HG03521 (cell line): ENCODE measurements at regions not wholly inside any gene's neighbourhood (a gene's known extent, or its start where the extent isn't known, plus 50 kb on each side); places are given as distances from the start of the nearest gene placed in this dataset.
"Not testable (repeated sequence)": the region's sequence is repeated elsewhere in the genome, so short reads cannot be mapped to it uniquely, and the experiment has no call there.

Source experiments
- ATAC-seq: cut with Tn5 transposase; IDR thresholded peaks from one replicate; pipeline ENCODE4 v1.9.1; 2021; ENCODE audit warnings: mild to moderate bottlenecking, moderate library complexity; ENCODE audit not compliant: unreplicated experiment

DNA sequence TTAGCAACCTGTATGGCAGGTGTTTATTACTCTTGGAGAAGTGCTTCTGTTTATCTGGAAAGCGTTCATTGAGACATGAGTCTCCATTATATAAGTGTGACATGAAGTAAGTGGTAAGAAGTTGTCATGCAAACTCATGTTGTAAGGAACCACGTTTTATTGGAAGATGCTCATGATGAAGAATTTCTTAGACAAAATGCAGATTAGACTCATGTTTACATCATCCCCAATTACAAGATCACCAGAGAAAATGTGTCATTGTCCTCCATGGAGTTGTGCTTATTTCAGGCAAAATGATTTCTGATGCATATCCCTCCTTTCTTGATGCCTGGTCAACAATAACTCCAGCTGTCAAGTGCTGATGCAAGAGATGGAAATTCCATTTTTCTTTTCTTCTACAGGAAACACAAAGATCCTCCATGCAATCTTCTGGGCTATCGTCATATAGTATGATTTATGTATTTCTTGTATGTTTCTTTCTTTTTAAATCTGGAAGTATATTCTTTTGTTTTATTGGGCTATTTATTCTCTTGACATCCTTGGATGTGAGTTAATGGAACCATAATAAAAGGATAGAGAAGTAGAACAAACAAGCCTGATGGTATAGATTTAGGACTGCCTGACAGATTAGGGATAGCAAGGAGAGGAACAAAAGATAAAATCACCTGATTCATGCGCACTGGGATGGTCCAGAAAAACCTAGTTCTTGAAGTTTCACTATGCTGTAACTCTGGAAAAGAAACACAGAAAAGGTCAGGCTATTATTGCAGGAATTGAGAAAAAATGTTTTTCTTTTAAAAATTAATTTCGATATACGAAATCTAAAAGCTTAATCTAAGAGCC is 50.7 kb upstream of the DIAPH3 start:
- ATAC-seq: no peak

- ATAC-seq: no peak
Measured at GRCh38 chr13:60220072-60220471, 56.3 kb upstream of the DIAPH3 start.

DNA sequence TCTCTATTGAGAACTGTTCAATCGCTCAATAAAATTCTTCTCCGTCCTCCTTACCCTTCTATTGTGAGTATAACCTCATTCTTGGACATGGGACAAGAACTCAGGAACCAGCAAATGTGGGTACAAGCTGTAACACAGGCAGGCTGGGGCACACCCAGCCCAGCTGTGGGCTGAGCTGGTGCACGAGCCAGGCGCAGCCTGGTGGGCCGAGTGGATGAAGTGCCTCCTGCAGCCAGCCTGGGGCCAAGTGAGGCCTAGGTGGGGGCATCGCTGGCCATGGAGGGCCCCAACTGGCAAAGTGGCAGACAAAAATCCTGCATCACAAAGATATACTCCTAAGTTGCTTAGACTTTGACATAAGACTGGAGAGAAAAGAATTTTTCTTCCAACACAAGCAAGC is 57.9 kb upstream of the DIAPH3 start:
- ATAC-seq: no peak

DNA sequence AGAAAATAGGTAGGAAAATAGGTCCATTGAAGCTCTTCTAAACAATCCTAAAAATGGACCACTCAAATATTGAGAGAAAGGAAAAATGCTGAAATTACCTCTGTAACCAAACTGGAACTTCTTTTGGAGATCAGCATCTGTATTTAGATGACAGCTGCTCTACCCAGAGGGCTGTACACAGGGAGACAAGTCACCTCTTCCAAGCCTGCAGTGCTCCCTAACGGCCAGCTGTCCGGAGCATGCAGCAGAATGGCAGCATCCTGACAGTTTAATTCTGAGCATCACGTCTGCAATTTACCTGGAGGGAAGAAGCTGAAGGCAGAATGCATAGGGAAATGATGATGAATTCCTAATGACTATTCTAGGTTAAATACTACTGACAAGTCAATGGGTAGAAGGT is 62.8 kb upstream of the DIAPH3 start:
- ATAC-seq: no peak

DNA sequence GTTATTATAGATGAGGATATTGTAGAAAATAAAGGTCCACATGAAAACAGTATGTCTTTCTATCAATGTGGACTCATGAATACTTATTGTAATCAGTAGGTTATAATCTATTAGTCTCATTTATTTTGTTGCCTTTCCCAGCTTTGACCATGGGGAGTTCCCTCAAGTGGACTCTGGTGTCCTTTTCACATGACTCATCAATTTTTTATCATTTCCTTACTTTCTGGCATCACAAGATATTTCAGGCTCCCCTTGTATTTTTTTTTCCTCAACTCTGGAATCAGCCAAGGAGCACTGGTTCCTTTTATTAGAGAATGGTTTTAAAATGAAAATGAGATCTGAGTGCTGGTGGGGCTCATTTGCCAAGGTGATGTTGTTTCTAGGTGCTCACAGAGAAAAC is 63.4 kb upstream of the DIAPH3 start:
- no peak for ATAC-seq

GRCh38 chr13:60229708-60230272 is 66.1 kb upstream of the DIAPH3 start:
- ATAC-seq: no peak

GRCh38 chr13:60230593-60230992 is 66.9 kb upstream of the DIAPH3 start:
- peak; percentile 47 for ATAC-seq

DNA sequence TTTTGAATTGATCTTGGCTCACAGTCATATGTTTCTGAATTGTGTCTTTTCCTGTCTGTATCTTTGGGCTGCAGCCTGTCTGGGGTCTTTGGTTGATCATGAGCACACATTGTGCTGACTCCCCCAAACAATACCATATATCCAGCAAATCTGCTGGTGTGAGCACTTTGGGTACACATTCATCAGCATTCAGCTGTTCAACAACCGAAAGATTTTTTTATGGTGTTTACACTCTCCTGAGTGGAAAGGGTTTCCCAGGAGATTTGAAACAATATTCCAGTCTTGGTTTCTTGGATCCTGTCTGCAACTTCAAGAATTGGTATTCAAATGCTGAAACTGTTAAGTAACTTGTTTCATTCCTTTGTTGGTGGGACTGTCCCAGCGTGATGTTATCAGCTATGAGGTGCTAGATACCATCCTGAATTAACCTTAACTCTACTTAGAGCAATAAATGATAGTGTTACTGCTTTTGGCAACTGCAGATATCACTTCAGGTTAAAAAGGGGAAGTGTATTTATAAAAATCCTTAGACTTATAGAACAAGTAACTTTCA is 78.4 kb upstream of the DIAPH3 start:
- ATAC-seq: no peak

DNA sequence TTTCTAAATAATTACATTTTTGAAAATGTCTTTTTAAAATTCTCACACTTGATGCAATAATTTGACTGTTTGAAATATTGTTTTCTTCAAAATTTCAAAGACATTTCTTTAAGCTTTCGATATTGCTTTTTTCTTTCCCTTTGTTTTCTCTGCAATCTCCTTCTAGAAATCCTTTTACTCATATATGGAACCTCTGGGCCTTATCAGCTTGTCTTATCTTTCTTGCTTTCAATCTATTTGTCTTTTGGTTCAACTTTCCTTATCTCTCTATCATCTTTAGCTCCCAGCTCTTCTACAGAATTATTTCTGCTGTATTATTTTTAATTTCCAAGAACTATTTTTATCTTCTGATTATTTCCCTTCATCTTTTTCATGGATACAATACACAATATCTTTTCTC is 80.7 kb upstream of the DIAPH3 start:
- ATAC-seq: no peak

GRCh38 chr13:60251419-60251818 is 87.7 kb upstream of the DIAPH3 start:
- ATAC-seq: not testable (repeated sequence)

DNA sequence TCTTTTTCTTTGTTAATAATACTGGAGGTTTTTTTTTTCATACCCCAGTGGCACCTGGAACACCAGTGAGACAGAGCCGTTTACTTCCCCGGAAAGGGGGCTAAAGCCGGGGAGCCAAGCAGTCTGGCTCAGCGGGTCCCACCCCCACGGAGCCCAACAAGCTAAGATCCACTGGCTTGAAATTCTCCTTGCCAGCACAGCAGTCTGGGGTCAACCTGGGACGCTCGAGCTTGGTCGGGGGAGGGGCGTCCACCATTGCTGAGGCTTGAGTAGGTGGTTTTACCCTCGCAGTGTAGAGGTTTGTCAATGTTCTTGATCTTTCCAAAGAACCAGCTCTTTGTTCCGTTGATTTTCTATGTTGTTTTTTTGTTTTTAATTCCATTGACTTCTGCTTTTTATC is 94.6 kb upstream of the DIAPH3 start:
- no peak for ATAC-seq

- ATAC-seq: no peak
Measured at GRCh38 chr13:60260440-60260839, 96.7 kb upstream of the DIAPH3 start.

- ATAC-seq: no peak
Measured at GRCh38 chr13:60261432-60262351, 98.0 kb upstream of the DIAPH3 start.

GRCh38 chr13:60265566-60265965 is 101.8 kb upstream of the DIAPH3 start:
- ATAC-seq: no peak

DNA sequence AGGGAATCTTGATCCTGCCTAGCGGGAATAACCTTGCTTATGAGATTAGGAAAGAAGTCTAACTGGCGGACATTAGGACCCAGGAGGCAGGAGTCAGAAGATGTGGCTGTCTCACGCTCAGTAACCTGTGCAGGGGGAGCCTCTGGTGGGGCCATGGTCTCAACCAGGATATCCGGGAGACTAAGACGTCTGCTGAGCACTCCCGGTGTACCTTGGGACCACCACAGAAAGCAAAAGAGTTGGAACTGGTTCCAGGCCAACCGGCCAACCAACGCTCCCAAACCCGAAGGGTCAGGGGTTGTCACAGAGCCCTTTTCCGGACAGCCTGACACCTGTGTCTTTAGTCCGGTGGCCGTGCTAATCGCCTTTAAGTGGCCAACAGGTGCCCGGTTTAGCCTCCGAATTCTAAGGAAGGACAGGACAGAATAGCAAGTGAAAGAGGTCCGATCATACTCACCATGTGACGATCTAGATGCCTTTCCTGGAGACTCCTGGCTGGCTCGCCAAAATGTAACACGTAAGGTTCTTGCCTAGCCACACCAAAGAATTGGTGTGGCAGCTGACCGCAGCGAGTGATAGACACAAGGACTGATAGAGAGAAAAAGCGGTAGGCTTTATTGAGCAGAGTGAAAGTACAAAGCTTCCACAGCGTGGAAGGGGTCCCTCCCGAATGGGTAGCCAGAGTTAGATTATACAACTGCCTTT is 103.9 kb upstream of the DIAPH3 start:
- ATAC-seq: no peak

- no peak for ATAC-seq
Measured at GRCh38 chr13:60268203-60268555, 104.5 kb upstream of the DIAPH3 start.

GRCh38 chr13:60273971-60274527 is 110.3 kb upstream of the DIAPH3 start:
- ATAC-seq: no peak

DNA sequence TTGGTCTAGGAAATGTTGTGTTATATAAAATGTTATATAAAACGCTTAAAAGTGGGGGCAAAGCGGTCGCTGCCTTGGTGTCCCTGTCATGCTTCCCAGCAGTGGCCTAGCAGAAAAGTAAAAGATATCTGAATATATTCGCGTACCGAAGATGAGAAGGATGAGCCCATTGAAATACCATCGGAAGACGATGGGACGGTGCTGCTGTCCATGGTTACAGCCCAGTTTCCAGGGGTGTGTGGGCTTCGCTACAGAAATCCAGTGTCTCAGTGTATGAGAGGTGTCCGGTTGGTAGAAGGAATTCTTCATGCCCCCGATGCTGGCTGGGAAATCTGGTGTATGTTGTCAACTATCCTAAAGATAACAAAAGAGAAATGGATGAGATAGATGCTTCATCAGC is 110.9 kb upstream of the DIAPH3 start:
- ATAC-seq: no peak

DNA sequence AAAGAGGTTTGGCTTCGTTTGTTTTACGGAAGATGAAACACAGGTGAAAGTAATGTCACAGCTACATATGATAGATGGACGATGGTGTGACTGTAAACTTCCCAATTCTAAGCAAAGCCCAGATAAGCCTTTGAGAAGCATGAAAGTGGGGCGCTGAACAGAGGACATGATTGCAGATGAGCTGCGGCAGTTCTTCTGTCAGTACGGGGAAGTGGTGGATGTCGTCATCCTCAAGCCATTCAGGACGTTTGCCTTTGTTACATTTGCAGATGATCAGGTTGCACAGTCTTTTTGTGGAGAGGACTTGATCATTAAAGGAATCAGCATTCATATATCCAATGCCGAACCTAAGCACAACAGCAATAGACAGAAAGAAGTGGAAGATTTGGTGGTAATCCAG is 111.5 kb upstream of the DIAPH3 start:
- no peak for ATAC-seq

DNA sequence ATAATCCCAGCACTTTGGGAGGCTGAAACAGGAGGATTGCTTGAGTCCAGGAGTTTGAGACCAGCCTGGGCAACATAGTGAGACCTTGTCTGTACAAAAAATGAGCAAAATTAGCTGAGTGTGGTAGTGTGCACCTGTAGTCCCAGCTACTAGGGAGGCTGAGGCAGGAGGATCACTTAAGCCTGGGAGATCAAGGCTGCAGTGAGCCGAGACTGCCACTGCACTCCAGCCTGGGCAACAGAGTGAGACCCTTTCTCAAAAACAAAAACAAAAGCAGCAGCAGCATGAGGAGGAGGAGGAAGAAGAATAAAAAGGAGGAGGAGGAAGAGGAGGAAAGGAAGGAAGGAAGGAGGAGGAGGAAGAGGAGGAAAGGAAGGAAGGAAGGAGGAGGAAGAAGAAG is 116.5 kb upstream of the TDRD3 start:
- ATAC-seq: not testable (repeated sequence)
